Esophagus muscularis mucosa (tissue), 4 donors: ENCODE measurements at regions not wholly inside any gene's neighbourhood (a gene's known extent, or its start where the extent isn't known, plus 50 kb on each side); places are given as distances from the start of the nearest gene placed in this dataset.

Experiments used
- DNase-seq: peaks from one replicate; pipeline ENCODE4 v3.0.0-alpha.2; 2017; ENCODE audit errors: extremely low spot score
- H3K27ac ChIP-seq, 4 donors: fragments of 200-600 bp; sonication (generic); replicated peaks in 1 of 4; 1 replicate in 3 of 4; 2 replicates in 1 of 4; pipeline ENCODE4 v1.5.1; 2016 to 2019; ENCODE audit warnings: mild to moderate bottlenecking in 1 of 4
- H3K27me3 ChIP-seq, 4 donors: fragments of 200-600 bp; sonication (generic); one replicate each; pipeline versions ENCODE4 v1.5.1 to v1.6.0; 2016 to 2019
- H3K36me3 ChIP-seq, 4 donors: fragments of 200-600 bp; sonication (generic); one replicate each; pipeline ENCODE4 v1.5.1; 2016 to 2019
- H3K4me1 ChIP-seq, 4 donors: fragments of 200-600 bp; sonication (generic); one replicate each; pipeline ENCODE4 v1.5.1; 2016 to 2019
- H3K4me3 ChIP-seq, 4 donors: fragments of 200-600 bp; sonication (generic); 1 replicate in 2 of 4; 2 replicates in 2 of 4; pipeline ENCODE4 v1.5.1; 2016 to 2019; ENCODE audit warnings: mild to moderate bottlenecking in 4 of 4, moderate library complexity in 1 of 4
- H3K9me3 ChIP-seq, 4 donors: fragments of 200-600 bp; sonication (generic); 1 replicate in 3 of 4; 2 replicates in 1 of 4; pipeline ENCODE4 v1.5.1; 2016 to 2019
- CTCF ChIP-seq, 3 experiments: fragments of 200-600 bp in 2 of 3; fragments of 450-650 bp in 1 of 3; sonication (generic) in 2 of 3; IDR thresholded peaks; one replicate each; pipeline ENCODE4 v1.5.1; 2017 to 2019; ENCODE audit warnings: antibody characterized with exemption in 3 of 3, mild to moderate bottlenecking in 2 of 3, moderate library complexity in 1 of 3
- EP300 ChIP-seq: sonication (generic); formaldehyde crosslinking; IDR thresholded peaks from one replicate; pipeline ENCODE4 v1.6.1; 2017; ENCODE audit warnings: antibody characterized with exemption
- POLR2A ChIP-seq: fragments of 450-650 bp; IDR thresholded peaks from one replicate; pipeline ENCODE4 v1.6.1; 2017; ENCODE audit warnings: antibody characterized with exemption, moderate library complexity, mild to moderate bottlenecking, low read depth
- POLR2AphosphoS5 ChIP-seq, 2 donors: sonication (generic); formaldehyde crosslinking; IDR thresholded peaks; one replicate each; pipeline ENCODE4 v1.6.1; 2017; ENCODE audit warnings: antibody characterized with exemption in 2 of 2
- WGBS: methylation state at CpG from one replicate; pipeline ENCODE4 v1.1.5; 2018; 5-methylcytosine and 5-hydroxymethylcytosine counted together
- intact Hi-C: fragments of 100-400 bp; cut with DNase I; formaldehyde crosslinking; loops from one replicate; pipeline ENCODE4 v1.15.1; 2023

- intact Hi-C loops, result no loop called here
- no peaks in the 10 kb centered on the region for H3K36me3 ChIP-seq
- DNase-seq, result no peak
- WGBS, result 85% methylated on average over 2 of the region's 2 CpGs
- no peak overlapping the region for H3K27ac ChIP-seq
- no peaks in the 10 kb centered on the region for H3K9me3 ChIP-seq
- H3K4me3 ChIP-seq, result no peak overlapping the region
- peaks cover 0 to under 1% (median 0%) of the 10 kb centered on the region in 4 donors for H3K27me3 ChIP-seq
- TF ChIP-seq POLR2AphosphoS5 (IDR thresholded peaks at IDR 0.05) (no peak), EP300 (no peak), POLR2A (no peak)
- H3K4me1 ChIP-seq, result peaks cover 0 to 3% (median 0%) of the 10 kb centered on the region in 4 donors
Observed at GRCh38 chr15:98437752-98438151, 210.6 kb upstream of the IGF1R start.

DNA sequence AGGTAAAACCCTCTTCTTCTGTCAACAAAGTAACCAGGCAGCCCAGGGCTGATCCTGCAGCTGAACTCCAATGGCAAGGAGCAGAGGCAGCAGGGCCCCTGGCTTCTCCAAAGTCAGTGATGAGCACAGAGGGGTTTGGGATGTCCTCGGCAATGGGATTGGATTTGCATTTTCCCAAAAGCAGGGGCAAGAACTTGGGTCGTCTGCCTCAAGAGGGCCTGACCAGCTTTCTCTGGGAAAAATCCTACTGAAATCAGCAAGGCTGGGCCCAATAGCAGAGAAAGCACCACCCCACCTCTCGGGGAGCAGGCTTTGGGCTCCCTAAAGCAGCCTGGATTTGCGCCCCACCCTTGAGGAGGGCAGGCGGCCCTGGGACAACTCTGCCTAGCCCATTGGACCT lies 210.0 kb upstream of the IGF1R start:
- Histone ChIP-seq H3K27ac (no peak overlapping the region), H3K36me3 (no peaks in the 10 kb centered on the region), H3K9me3 (no peaks in the 10 kb centered on the region), H3K4me3 (no peak overlapping the region), H3K27me3 (no peaks in the 10 kb centered on the region), H3K4me1 (peaks cover 0 to 3% (median 0%) of the 10 kb centered on the region in 4 donors)
- no peak for TF ChIP-seq EP300
- no peak for TF ChIP-seq POLR2AphosphoS5 (IDR thresholded peaks at IDR 0.05)
- no peak for TF ChIP-seq POLR2A
- no peak for TF ChIP-seq CTCF (IDR thresholded peaks at IDR 0.05)
- DNase-seq, result no peak
- intact Hi-C loops, result no loop called here
- 100% methylated on average over 4 of the region's 5 CpGs for WGBS

DNA sequence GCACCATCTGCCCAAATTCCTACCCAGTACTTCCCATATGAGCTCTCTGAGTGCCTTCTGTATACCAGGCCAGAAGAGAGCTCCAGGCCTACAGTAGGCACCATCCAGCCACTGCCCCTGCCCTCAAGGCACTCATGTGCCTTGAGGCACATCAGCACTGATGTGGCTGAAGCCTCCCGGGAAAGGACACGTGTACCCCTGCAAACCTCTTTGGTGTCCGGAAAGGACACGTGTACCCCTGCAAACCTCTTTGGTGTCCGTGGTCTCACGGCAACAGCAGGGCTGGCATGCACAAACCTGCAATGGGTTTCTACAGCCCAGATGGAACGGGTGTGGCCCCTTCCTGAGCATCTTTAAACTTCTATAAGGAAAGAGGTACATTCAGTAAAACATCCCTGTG lies 209.4 kb upstream of the IGF1R start:
- intact Hi-C loops, result no loop called here
- Histone ChIP-seq H3K36me3 (no peaks in the 10 kb centered on the region), H3K27me3 (no peaks in the 10 kb centered on the region), H3K4me3 (no peak overlapping the region), H3K27ac (no peak overlapping the region), H3K9me3 (no peaks in the 10 kb centered on the region), H3K4me1 (peaks cover 0 to 3% (median 0%) of the 10 kb centered on the region in 4 donors)
- no peak for DNase-seq
- TF ChIP-seq CTCF (IDR thresholded peaks at IDR 0.05) (no peak), POLR2AphosphoS5 (IDR thresholded peaks at IDR 0.05) (no peak), POLR2A (no peak), EP300 (no peak)
- WGBS, result 86% methylated on average over 7 of the region's 7 CpGs

GRCh38 chr15:98439523-98439942 lies 208.8 kb upstream of the IGF1R start:
- Histone ChIP-seq H3K4me3 (no peak overlapping the region), H3K27me3 (peaks cover 0 to 2% (median 0%) of the 10 kb centered on the region in 4 donors), H3K4me1 (peaks cover 0 to 3% (median 0%) of the 10 kb centered on the region in 4 donors), H3K9me3 (no peaks in the 10 kb centered on the region), H3K27ac (no peak overlapping the region), H3K36me3 (no peaks in the 10 kb centered on the region)
- 73% methylated on average over 6 of the region's 6 CpGs for WGBS
- no peak for TF ChIP-seq CTCF (IDR thresholded peaks at IDR 0.05)
- no peak for TF ChIP-seq POLR2A
- no peak for TF ChIP-seq POLR2AphosphoS5 (IDR thresholded peaks at IDR 0.05)
- no peak for TF ChIP-seq EP300
- DNase-seq, result peak; percentile 87
- intact Hi-C loops, result no loop called here

- TF ChIP-seq POLR2AphosphoS5 (IDR thresholded peaks at IDR 0.05), result no peak
- Histone ChIP-seq H3K27ac (no peak overlapping the region), H3K27me3 (peaks cover 0 to 6% (median 0%) of the 10 kb centered on the region in 4 donors), H3K9me3 (no peaks in the 10 kb centered on the region), H3K4me1 (peaks cover 0 to 3% (median 0%) of the 10 kb centered on the region in 4 donors), H3K36me3 (no peaks in the 10 kb centered on the region), H3K4me3 (no peak overlapping the region)
- DNase-seq, result peak; percentile 79
- 76% methylated on average over 8 of the region's 8 CpGs for WGBS
- intact Hi-C loops, result loop anchor here (10.0 kb wide), 1 partner anchor 204 kb away; the partner anchor contains the start of gene IGF1R
Observed at GRCh38 chr15:98440917-98441316, 207.4 kb upstream of the IGF1R start.

DNA sequence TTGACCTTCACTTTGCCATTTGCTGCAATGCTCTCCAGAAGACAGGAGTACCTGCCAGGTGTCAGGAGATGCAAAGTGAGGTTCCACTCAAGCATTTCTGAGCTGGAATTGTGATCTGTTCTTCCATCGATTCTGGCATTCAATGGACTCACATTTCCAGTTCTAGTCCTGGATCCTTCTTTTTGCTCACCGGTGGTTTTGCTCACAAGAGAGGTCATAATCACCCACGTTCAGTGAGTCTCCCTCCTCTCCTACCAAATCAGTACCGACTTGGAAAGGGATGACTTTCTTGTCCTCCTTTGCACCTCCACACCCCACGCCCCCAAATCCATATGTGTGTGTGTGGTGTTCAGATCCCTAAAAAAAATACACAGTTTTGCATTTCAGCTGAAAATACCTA lies 206.7 kb upstream of the IGF1R start:
- H3K9me3 ChIP-seq, result no peaks in the 10 kb centered on the region
- no peak overlapping the region for H3K27ac ChIP-seq
- peak; percentile 55 for DNase-seq
- H3K4me1 ChIP-seq, result peaks cover 0 to 3% (median 0%) of the 10 kb centered on the region in 4 donors
- intact Hi-C loops, result loop anchor here (10.0 kb wide), 1 partner anchor 203 kb away; the partner anchor contains the start of gene IGF1R
- 75% methylated on average over 5 of the region's 5 CpGs for WGBS
- H3K36me3 ChIP-seq, result no peaks in the 10 kb centered on the region
- peaks cover 0 to 6% (median 0%) of the 10 kb centered on the region in 4 donors for H3K27me3 ChIP-seq
- TF ChIP-seq CTCF (IDR thresholded peaks at IDR 0.05) (no peak), EP300 (no peak), POLR2A (no peak), POLR2AphosphoS5 (IDR thresholded peaks at IDR 0.05) (no peak)
- H3K4me3 ChIP-seq, result no peak overlapping the region
